Activated T-cell treated with anti-CD3 and anti-CD28 coated beads, Interleukin-2, amount 50 U/mL, for 72 hours (primary cell): ENCODE measurements at regions not wholly inside any gene's neighbourhood (a gene's known extent, or its start where the extent isn't known, plus 50 kb on each side); places are given as distances from the start of the nearest gene placed in this dataset.

Experiments used
- ATAC-seq, 2 donors: fragments of 150-1000 bp; cut with Tn5 transposase; replicated peaks in 1 of 2; 2 replicates each; pipeline ENCODE4 v1.10.0; 2021; ENCODE audit warnings: moderate library complexity in 2 of 2, mild to moderate bottlenecking in 1 of 2
- DNase-seq, 2 donors: peaks; one replicate each; pipeline ENCODE4 v3.0.0; 2021 to 2022; ENCODE audit warnings: mixed read lengths in 1 of 2
- H3K27ac Mint-ChIP-seq: one replicate; pipeline ENCODE4 v1.8.0; 2022; ENCODE audit warnings: mild to moderate bottlenecking, moderate library complexity, mixed read lengths
- H3K27me3 Mint-ChIP-seq: one replicate; pipeline ENCODE4 v1.8.0; 2022; ENCODE audit warnings: low read depth, mixed read lengths
- H3K36me3 Mint-ChIP-seq, 2 donors: one replicate each; pipeline ENCODE4 v1.8.0; 2022; ENCODE audit warnings: mixed read lengths in 2 of 2, mild to moderate bottlenecking in 1 of 2; ENCODE audit not compliant: insufficient read depth in 2 of 2
- H3K4me1 Mint-ChIP-seq: one replicate; pipeline ENCODE4 v1.8.0; 2022; ENCODE audit warnings: low read depth, mixed read lengths
- H3K4me3 Mint-ChIP-seq, 2 donors: one replicate each; pipeline ENCODE4 v1.8.0; 2022; ENCODE audit warnings: mild to moderate bottlenecking in 2 of 2, mixed read lengths in 2 of 2, moderate library complexity in 2 of 2
- H3K9me3 Mint-ChIP-seq, 2 donors: one replicate each; pipeline ENCODE4 v1.8.0; 2022; ENCODE audit warnings: mixed read lengths in 2 of 2

GRCh38 chr6:66355471-66355870, 648.4 kb upstream of the EYS start:
- Mint-ChIP-seq H3K9me3 (peaks cover 1 to 2% of the 10 kb centered on the region in 2 donors), H3K27ac (no peak overlapping the region), H3K27me3 (no peaks in the 10 kb centered on the region), H3K4me3 (no peak overlapping the region), H3K4me1 (no peaks in the 10 kb centered on the region), H3K36me3 (no peaks in the 10 kb centered on the region)
- ATAC-seq: no peak
- DNase-seq: no peak

GRCh38 chr6:66344796-66345195, 637.8 kb upstream of the EYS start:
- Mint-ChIP-seq H3K36me3 (peaks cover 2 to 3% of the 10 kb centered on the region in 2 donors), H3K9me3 (peaks cover 5 to 10% of the 10 kb centered on the region in 2 donors), H3K4me3 (no peak overlapping the region), H3K27me3 (no peaks in the 10 kb centered on the region), H3K4me1 (no peaks in the 10 kb centered on the region), H3K27ac (no peak overlapping the region)
- no peak for DNase-seq
- no peak for ATAC-seq

- DNase-seq: no peak
- Mint-ChIP-seq H3K9me3 (peaks cover 7 to 13% of the 10 kb centered on the region in 2 donors), H3K27me3 (no peaks in the 10 kb centered on the region), H3K27ac (no peak overlapping the region), H3K36me3 (peaks cover 2 to 3% of the 10 kb centered on the region in 2 donors), H3K4me3 (no peak overlapping the region), H3K4me1 (no peaks in the 10 kb centered on the region)
- ATAC-seq: no peak
These were observed 633.7 kb upstream of the EYS start for GRCh38 chr6:66340736-66341135.

- Mint-ChIP-seq H3K36me3 (no peaks in the 10 kb centered on the region), H3K27ac (no peak overlapping the region), H3K4me1 (no peaks in the 10 kb centered on the region), H3K4me3 (no peak overlapping the region), H3K27me3 (no peaks in the 10 kb centered on the region), H3K9me3 (peaks cover 4 to 5% of the 10 kb centered on the region in 2 donors)
- no peak for ATAC-seq
- no peak for DNase-seq
These were observed 629.1 kb upstream of the EYS start for GRCh38 chr6:66336176-66336575.

GRCh38 chr6:66328200-66328599, 621.2 kb upstream of the EYS start:
- H3K4me3 Mint-ChIP-seq: no peak overlapping the region
- H3K36me3 Mint-ChIP-seq: no peaks in the 10 kb centered on the region
- H3K9me3 Mint-ChIP-seq: peaks cover 2 to 6% of the 10 kb centered on the region in 2 donors
- ATAC-seq (no peak), DNase-seq (no peak)
- H3K4me1 Mint-ChIP-seq: no peaks in the 10 kb centered on the region
- H3K27ac Mint-ChIP-seq: no peak overlapping the region
- H3K27me3 Mint-ChIP-seq: no peaks in the 10 kb centered on the region

DNA sequence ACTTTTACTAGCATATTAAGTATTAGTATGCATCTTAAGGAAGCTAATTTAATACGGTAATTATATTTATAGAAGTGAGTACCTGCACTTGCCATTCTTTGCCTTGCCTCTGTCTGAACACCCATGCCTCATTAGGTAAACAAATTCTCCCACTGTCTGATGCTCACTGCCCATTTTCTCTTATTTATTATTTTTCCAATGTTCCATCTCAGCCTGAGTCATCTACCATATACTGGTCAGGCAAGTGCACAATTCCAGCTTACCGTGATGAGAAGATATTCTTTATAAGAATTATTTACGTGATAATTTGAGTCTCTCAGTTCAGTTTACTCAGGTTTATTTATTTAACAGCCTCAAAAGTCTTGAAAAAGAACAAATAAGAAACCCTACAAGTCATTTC, 619.2 kb upstream of the EYS start:
- Mint-ChIP-seq H3K36me3 (no peaks in the 10 kb centered on the region), H3K4me1 (no peaks in the 10 kb centered on the region), H3K27ac (no peak overlapping the region), H3K27me3 (no peaks in the 10 kb centered on the region), H3K9me3 (peaks cover 2 to 8% of the 10 kb centered on the region in 2 donors), H3K4me3 (no peak overlapping the region)
- DNase-seq (no peak), ATAC-seq (no peak)

DNA sequence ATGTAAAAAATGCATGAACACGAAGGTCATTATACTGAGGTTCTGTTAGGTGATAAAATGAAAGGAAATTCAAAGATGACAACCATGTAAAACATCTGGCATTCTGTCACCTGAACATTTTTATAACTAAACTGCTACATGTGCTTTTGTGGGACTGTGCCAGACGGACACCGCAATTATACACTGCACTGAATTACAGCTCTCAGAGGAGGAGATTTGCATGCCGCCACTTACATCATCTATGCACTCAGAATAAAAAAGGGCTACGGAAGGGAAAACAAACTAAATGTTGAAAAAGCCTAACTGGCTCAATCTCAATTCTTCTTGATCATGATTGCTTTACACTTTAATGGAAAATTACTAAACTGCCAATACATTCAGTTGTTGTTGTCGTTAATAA, 614.0 kb upstream of the EYS start:
- ATAC-seq (no peak), DNase-seq (no peak)
- peaks cover 3% of the 10 kb centered on the region in 2 donors for H3K9me3 Mint-ChIP-seq
- no peak overlapping the region for H3K4me3 Mint-ChIP-seq
- no peak overlapping the region for H3K27ac Mint-ChIP-seq
- H3K36me3 Mint-ChIP-seq: peaks cover 0 to 2% of the 10 kb centered on the region in 2 donors
- H3K27me3 Mint-ChIP-seq: no peaks in the 10 kb centered on the region
- no peaks in the 10 kb centered on the region for H3K4me1 Mint-ChIP-seq

GRCh38 chr6:66307490-66307889, 600.5 kb upstream of the EYS start:
- H3K4me3 Mint-ChIP-seq: no peak overlapping the region
- H3K36me3 Mint-ChIP-seq: peaks cover 10 to 11% of the 10 kb centered on the region in 2 donors
- ATAC-seq (no peak), DNase-seq (no peak)
- no peak overlapping the region for H3K27ac Mint-ChIP-seq
- H3K27me3 Mint-ChIP-seq: no peaks in the 10 kb centered on the region
- H3K9me3 Mint-ChIP-seq: peaks cover 15 to 17% of the 10 kb centered on the region in 2 donors
- no peaks in the 10 kb centered on the region for H3K4me1 Mint-ChIP-seq

GRCh38 chr6:66291905-66292304, 584.9 kb upstream of the EYS start:
- ATAC-seq (no peak), DNase-seq (no peak)
- Mint-ChIP-seq H3K9me3 (peaks cover 3 to 4% of the 10 kb centered on the region in 2 donors), H3K4me1 (no peaks in the 10 kb centered on the region), H3K4me3 (no peak overlapping the region), H3K27ac (no peak overlapping the region), H3K36me3 (no peaks in the 10 kb centered on the region), H3K27me3 (no peaks in the 10 kb centered on the region)

DNA sequence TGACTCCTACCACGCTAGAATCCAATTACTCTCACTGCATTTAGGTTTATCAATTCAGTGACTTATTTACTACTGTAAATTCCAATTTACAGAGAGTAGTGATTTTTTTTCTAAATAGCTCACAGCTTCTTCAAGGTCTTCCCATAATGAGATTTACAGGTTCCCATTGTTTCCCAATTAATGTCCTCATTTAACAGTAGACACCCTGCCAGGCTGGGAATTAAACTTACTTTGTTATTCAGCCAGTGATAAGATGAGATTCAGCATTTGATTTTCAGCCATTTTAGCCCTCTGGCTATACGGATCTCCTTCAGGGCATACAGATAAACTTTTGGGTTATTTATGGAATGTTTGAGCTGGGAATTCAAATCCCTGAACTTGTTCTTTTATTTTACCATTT, 582.9 kb upstream of the EYS start:
- H3K9me3 Mint-ChIP-seq: peaks cover 3 to 4% of the 10 kb centered on the region in 2 donors
- H3K4me1 Mint-ChIP-seq: no peaks in the 10 kb centered on the region
- no peaks in the 10 kb centered on the region for H3K27me3 Mint-ChIP-seq
- H3K36me3 Mint-ChIP-seq: no peaks in the 10 kb centered on the region
- DNase-seq: no peak
- no peak for ATAC-seq
- H3K4me3 Mint-ChIP-seq: no peak overlapping the region
- no peak overlapping the region for H3K27ac Mint-ChIP-seq

- H3K4me3 Mint-ChIP-seq: no peak overlapping the region
- no peak for DNase-seq
- peaks cover 6 to 11% of the 10 kb centered on the region in 2 donors for H3K9me3 Mint-ChIP-seq
- no peaks in the 10 kb centered on the region for H3K27me3 Mint-ChIP-seq
- H3K4me1 Mint-ChIP-seq: no peaks in the 10 kb centered on the region
- no peak overlapping the region for H3K27ac Mint-ChIP-seq
- H3K36me3 Mint-ChIP-seq: peaks cover 2% of the 10 kb centered on the region in 2 donors
- no peak for ATAC-seq
These were observed 571.1 kb upstream of the EYS start for GRCh38 chr6:66278115-66278514.

GRCh38 chr6:66277400-66277799, 570.4 kb upstream of the EYS start:
- Mint-ChIP-seq H3K4me3 (no peak overlapping the region), H3K4me1 (no peaks in the 10 kb centered on the region), H3K27ac (no peak overlapping the region), H3K36me3 (peaks cover 2% of the 10 kb centered on the region in 2 donors), H3K9me3 (peaks cover 6 to 11% of the 10 kb centered on the region in 2 donors), H3K27me3 (no peaks in the 10 kb centered on the region)
- DNase-seq: no peak
- no peak for ATAC-seq

DNA sequence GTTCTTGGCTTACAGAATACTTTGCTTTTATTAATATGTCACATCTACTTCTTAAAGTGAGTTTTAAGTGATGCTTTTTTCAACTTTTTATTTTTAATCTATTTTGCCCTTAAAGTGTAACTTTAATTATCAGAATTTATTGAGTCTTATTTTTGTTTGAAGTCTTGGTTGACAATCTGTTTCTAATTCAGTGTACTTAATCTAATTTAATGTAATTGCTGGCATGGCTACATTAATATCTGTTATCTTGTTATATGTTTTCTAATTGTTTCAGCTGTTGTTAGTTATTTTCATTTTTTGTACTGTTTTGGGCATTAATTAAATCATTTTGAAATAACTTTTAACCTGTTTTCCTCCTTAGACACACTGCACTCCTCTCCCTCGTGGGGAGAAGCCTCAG, 558.7 kb upstream of the EYS start:
- no peak overlapping the region for H3K4me3 Mint-ChIP-seq
- H3K9me3 Mint-ChIP-seq: peaks cover 12 to 14% of the 10 kb centered on the region in 2 donors
- DNase-seq (no peak), ATAC-seq (no peak)
- no peaks in the 10 kb centered on the region for H3K36me3 Mint-ChIP-seq
- no peaks in the 10 kb centered on the region for H3K27me3 Mint-ChIP-seq
- H3K4me1 Mint-ChIP-seq: no peaks in the 10 kb centered on the region
- H3K27ac Mint-ChIP-seq: no peak overlapping the region

DNA sequence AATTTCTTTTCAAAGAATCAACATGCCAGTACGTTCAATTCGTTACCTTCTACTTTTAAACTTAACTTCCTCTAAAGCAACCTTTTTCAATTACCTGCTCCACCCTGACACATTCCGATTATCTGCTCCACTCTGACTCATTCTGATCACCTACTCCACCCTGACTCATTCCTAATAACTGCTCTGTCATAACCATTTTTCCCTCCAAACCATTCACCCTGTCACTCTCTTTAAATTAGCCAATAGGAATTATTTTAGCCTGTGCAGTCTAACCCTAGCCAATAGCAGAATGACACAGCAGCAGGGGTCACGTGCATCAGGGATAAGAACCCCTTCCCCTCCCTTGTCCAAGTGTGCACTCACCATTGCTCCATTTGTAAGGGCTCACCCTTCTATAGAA, 557.4 kb upstream of the EYS start:
- Mint-ChIP-seq H3K36me3 (no peaks in the 10 kb centered on the region), H3K27me3 (no peaks in the 10 kb centered on the region), H3K4me3 (no peak overlapping the region), H3K27ac (no peak overlapping the region), H3K9me3 (peaks cover 11 to 15% of the 10 kb centered on the region in 2 donors), H3K4me1 (no peaks in the 10 kb centered on the region)
- DNase-seq (no peak), ATAC-seq (no peak)
